8988T (cell line): ENCODE measurements at regions not wholly inside any gene's neighbourhood (a gene's known extent, or its start where the extent isn't known, plus 50 kb on each side); places are given as distances from the start of the nearest gene placed in this dataset.
"Not testable (repeated sequence)": the region's sequence is repeated elsewhere in the genome, so short reads cannot be mapped to it uniquely, and the experiment has no call there.

Experiments
- DNase-seq: peaks from one replicate; pipeline ENCODE4 v3.0.0; 2011

DNA sequence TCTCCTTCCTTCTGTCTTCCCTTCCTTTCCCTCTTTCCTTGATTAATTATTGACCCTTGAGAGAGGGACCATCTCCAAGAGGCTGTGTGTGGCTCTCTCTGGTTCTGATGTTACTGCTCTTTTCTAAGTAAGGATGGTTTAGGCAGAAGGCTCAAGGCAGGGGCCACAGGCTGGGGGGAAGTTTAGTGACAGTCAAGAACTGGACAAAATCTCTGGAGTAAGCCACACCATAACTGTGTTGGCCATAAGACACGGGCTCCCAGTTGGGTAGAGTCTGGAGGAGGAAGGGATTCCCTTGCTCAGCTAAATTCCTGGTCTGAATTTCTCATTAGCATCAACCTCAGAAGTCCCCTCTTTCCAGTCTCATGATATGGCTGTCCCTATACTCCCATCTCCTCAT, 74.7 kb downstream of the BUD13 start:
- no peak for DNase-seq

DNA sequence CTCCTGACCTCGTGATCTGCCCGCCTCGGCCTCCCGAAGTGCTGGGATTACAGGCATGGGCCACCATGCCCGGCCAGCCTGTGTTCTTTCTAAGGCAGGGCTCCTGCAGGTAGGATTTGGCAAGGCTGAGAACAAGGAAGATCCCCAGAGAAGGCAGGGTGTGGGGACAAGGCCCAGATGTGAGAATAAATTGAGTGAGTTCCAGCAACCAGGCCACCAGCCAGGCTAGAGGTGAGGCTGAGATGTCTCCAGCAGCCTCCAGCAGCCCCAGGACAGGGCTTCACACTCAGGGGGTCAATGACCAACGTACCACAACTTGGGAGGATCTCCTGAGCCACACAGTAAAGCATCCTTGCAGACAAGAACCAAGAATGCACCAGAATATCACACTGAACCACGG, 75.1 kb downstream of the BUD13 start:
- no peak for DNase-seq

DNA sequence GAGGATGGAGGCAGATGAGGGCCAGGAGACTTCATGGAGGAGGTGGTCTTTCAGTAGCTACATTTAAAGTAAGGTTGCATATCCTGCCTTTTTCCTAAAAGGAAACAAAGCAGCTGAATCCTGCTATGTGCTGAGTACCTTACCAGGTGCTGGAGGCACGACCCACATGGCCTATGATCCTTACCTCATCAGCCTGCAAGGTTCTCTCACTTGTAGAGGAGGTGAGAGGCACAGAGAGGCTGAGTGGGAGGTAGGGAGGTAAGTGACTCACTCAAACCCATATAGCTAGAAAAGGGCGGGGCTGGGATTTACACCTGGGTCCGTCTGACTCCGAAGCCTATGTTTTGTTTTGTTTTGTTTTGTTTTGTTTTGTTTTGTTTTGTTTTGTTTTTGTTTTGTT, 75.8 kb downstream of the BUD13 start:
- DNase-seq = no peak

DNA sequence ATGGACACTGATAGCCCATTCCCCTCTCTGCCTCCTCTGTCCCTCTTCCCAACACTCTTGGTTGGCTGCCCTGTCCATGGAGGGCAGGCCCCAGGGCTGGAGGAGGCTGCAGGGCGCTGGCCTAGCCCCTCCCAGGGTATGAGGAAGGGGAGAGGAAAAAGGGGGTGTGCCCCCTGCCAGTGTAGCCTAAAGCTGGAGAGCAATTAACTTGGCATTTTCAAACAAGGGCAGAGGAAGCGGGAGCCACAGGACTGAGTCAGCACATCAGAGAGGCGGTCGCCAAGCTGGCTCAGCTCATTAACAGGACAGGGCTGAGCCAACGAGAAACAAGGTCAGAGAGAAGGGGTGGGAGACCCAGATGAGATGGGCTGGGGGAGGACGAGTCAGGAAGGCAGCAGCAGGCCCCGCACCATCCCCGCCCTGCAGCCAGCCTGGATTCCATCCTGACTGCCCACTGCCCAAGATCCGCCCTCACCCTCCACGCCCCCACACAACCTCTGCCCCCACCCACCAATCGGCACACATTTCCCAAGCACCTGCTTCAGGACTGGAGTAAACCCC, 76.3 kb downstream of the BUD13 start:
- DNase-seq = no peak

DNA sequence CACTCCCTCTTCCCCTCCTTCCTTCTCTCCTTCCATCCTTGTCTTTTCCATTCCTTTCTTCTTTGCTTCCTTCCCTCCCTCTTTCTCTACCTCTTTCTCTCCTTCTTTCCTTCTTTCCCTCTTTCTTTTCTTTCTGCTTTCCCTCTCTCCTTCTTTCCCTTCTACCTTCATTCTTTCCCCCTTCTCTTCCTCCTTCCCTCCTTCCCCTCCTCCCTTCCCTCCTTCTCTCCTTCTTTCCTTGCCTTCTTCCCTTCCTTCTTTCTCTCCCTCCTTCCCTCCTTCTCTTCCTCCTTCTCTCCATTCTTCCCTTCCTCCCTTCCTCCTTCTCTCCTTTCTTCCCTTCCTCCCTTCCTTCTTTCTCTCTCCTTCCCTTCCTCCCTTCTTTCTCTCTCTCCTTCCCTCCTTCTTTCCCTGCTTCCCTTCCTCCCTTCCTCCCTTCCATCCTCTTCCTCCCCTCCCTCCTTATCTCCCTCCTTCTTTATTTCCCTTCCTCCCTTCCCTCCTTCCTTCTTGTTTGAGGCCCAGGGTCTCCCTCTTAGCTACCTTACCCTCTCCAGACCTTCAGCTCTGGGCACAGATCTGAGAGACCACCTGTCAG, 77.0 kb downstream of the BUD13 start:
- DNase-seq = no peak

DNA sequence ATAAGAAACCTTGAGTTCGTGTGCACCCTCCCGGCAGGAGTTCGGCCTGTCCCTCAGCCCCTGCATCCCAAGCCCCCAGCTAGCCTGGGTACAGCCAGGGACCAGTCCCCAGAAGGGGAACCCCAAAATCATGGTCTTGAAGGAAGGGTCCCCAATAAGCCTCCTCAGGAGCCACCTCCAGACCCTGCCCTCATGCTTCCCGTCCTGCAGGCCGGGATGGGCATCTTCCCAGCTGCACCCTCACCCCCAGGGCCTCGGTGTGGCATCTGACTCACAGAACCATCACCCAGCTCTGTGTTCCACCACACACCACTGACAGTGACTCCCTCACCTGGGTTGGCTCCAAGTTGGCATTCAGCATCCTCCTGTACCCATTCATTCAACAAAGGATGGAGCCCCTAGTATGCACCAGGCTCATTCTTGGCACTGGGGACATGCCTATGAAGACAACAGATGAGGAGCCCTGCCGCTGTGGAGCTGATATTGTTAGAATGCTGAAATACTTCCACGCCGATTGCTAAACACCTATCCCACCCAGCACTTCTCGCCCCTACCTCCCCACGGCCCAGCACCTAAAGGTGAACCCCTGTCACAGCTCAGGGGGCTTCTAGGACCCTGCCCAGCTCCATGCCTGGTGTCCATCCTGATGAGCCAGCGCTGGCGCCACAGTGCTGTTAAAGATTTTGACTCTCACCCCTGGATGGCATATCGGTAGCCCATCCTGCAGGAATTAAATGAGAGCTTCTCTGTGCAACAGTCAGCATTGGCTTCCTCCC, 77.8 kb downstream of the BUD13 start:
- no peak for DNase-seq

DNA sequence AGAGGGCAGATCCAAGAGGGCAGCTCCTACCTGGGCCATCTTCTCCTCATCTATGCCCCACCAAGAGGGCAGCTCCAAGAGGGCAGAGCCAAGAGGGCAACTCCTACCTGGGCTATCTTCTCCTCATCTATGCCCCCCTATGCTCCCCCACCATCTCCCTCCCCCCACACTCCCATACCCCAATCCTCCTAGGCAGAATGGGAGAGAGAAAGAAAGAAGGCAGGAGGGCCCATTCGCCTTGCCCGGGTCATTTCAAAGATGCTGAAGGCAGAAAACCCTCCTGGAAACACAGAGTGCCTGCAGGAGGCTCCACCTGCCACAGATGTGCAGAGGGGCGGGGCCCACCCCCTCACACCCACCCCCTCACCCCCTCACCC, 78.5 kb downstream of the BUD13 start:
- DNase-seq = no peak

DNA sequence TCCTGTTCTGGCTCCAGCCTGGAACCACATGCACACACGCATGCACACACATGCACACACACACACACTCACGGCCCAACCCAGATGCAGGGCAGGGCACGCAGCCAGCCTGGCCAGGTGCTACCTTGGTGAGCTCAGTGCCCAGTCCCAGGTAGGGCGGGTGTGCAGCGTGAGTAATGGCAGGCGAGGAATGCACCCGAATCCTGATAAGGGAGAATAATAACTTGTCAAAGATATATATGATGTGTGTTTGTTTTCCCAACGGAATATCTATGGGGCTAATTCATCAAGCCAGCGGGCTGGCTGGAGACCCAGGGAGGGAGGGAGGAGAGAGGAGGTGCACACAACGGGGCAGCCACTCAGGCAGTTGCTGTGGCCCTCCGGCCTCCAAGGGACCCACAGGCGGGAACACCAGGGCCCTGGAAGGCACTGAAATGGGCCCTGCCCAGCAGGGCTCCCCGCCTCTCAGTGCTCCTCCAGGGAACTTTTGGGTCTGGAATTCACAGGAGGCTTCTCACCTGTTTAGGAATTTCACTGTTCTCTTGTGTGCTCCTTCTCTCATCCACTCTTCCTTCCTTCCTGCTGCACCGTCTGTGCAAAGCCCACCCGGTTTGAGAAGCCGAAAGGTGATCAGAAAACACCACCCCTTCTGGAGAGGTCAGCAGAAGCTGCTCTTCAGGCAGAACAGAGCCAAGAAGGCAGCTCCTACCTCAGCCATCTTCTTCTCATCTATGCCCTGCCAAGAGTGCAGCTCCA, 79.0 kb downstream of the BUD13 start:
- DNase-seq = no peak

DNA sequence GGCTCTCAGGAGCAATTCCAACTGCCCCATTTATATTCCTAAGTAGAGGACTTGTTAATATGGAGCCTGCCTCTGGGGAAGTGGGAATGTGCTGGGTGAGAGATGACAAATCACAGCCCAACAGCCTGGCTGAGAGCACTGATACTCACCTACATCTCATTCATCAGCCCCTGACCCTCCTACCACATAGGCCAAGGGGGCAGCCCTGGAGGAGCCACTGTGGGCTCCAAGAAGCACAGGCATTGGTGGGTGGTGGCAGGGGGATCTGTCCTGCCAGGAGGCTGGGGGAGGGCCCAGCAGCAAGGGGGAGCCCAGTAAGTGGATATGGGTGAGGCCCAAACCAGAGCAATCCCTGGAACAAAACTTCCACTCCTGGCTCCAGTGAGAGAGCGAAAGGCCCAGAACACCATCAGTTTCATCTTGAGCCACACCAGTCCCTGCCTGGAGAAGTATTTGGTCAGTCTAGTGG, 79.7 kb downstream of the BUD13 start:
- no peak for DNase-seq

DNA sequence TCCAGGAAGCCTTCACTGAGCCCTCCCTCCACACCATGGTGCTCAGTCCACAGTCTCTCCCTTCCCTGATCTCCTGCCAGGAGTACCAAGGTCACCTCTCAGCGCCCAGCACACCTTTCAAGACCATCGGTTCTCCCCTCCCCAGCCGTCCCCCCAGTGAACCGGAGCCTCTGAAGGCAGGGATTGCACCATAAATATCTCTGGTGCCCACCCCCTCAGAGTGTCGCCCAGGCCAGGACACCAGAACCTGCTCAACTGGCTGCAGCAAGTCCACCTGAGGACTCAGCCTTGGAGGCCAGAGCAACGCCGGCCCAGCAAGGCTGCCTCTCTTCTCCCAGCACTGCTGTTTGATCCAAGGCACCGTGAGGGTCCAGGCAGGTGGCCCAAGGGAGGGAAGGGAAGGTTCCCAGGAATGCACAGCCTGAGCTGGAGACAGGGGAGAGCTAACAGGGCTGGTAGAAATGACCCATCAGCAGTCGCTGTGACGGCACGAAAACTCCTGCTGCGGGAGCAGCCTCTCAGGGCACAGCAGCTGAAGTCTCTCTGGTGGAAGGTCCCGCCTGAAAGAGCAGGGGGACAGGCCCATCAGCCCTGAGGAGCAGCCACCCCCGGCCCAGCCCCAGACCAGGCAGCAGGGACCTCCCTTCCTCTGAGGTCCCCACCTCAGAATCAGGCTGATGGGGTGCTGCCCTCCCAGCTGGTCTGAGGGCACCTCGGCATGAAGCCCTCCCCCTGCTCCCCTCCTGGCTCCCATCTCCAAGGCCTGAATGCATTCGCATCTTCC, 80.3 kb downstream of the BUD13 start:
- no peak for DNase-seq

DNA sequence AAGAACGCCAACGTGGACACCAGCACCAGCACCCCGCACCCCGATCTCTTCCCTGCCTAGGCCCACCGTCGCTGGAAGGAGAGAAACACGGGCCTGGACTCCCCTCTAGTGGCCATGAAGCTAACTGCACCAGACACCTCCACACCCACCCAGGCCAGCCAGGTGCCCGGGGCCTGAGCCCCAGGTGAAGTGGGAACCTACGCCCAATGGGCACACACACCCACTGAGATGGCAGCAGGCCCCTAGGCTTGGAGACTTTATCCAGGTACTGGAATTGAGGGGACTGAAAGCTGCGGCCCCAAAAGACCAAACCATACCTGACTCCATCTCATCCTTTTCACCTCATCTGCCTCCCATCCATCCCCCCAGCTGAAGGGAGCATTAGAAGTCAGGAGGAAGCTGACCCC, 81.0 kb downstream of the BUD13 start:
- peak; percentile 84 for DNase-seq

DNA sequence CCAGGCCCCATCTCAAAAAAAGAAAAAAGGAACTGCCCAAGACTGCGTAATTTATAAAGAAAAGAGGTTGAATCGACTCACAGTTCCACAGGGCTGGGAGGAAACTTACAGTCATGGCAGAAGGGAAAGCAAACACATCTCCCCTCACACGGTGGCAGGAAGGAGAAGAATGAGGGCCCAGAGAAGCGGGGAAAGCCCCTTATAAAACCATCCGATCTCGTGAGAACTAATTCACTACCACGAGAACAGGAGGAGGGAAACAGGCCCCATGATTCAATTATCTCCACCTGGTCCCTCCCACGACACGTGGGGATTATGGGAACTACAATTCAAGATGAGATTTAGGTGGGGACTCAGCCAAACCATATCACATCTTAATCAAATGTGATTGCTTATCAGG, 82.2 kb downstream of the BUD13 start:
- DNase-seq = no peak

DNA sequence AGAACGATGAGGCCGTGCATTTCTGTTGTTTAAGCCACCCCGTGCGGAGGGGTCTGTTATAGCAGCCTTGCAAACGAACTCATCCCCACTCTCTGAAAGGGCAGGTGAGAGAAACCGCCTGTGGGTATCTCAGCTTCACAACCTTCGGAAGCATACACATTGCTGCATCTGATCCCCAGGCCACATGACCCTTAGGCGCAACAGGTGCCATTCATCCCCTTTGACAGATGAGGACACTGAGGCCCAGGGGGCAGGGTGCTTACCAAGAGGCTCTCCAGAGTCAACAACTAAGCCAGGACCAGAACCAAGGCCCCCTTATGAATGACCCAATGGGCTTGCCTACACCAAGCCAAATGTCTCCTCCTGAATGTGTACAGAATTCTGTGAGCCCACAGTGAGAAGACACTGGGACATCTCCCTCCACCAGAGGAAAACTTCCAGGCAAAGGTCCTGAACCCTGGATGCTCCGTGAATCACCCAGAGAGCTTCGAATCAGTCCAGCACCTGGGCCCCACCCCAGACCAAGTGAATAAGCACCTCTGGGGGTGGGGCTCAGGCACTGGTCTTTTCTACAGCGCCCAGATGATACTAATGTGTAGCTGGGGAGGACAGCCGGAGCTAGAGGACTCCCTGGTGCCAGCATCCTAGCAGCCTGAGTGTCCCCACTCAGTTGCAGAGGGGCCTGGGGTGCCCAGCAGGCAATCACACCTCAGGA, 83.2 kb downstream of the BUD13 start:
- DNase-seq = no peak

DNA sequence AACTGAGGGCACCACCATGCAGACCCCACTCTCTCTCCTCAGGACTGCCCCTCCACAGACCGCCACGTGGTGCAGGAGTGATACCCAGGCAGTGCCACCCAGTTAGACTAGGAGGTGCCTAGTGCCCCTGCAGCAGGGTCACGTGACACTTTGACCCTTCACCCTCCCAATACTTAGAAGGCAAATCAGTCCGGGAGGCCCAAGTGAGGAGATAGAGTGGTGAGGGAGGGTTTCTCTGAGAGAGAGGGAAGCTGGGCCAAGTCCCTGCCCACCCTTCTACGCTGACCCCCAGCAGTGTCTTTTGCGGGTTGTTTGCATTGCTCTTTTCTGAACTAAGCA, 84.6 kb downstream of the BUD13 start:
- DNase-seq = no peak

DNA sequence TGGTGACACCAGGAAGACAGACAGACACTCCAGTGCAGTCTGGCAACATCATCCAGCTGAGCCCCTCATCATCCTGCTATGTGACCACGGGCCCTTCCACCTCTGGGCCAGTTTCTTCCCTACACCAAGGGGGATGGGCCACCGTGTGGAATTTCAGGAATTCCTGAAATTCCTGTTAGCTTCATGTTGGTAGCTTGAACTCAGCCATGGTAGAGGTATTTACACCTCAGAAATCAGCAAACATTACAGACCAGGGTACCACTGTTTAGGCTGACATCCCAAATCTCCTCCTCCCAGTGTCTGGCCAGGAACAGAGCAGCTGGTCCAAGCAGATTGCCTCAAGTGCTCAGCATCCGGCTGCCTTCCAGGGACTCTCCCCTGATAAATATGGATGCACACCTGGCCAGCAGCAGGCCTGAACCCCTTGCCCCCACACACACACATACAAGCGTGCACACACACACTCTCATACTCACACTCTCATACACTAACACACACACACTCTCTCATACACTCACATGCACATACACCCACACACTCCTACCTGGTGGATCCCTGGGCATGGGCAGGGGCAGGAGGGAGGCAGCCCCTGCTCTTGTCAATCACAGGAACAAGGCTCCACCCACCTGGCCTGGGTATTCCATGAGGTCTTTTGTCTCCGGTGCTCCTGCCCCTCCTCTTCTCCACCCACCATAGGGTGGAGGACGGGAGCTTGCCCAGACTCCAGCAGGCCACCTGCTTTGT, 85.2 kb downstream of the BUD13 start:
- no peak for DNase-seq

DNA sequence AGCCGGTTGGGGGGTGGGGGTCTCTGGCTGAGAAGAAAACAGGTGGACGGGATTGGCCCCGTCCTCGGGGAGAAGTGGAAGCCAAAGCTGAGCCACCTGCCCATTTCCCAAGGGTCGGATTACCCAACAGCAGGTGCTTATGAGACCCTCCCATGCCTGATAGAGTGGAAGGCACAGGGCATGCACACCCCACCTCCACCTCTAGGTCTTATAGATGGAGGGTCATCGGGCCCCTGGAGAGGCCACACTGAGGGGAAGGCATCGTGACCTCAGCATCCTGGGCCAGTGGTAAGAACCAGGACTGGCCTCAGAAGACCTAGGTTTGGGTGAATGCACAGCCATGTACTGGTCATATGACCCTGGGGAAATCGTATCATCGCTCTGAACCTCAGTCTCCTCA, 85.9 kb downstream of the BUD13 start:
- no peak for DNase-seq

DNA sequence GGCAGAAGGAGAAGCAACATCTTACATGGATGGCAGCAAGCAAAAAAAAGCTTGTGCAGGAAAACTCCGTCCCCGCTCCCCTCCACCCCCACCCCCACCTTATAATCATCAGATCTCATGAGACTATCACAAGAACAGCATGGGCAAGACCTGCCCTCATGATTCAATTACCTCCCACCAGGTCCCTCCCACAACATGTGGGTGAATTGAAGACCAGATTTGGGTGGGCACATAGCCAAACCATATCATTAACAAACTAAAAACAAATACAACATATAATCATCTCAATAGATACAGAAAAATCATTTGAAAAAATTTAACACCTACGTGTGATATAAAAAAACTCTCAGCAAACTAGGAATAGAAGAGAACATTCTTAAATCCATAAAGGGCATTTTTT, 88.8 kb downstream of the BUD13 start:
- DNase-seq = no peak

DNA sequence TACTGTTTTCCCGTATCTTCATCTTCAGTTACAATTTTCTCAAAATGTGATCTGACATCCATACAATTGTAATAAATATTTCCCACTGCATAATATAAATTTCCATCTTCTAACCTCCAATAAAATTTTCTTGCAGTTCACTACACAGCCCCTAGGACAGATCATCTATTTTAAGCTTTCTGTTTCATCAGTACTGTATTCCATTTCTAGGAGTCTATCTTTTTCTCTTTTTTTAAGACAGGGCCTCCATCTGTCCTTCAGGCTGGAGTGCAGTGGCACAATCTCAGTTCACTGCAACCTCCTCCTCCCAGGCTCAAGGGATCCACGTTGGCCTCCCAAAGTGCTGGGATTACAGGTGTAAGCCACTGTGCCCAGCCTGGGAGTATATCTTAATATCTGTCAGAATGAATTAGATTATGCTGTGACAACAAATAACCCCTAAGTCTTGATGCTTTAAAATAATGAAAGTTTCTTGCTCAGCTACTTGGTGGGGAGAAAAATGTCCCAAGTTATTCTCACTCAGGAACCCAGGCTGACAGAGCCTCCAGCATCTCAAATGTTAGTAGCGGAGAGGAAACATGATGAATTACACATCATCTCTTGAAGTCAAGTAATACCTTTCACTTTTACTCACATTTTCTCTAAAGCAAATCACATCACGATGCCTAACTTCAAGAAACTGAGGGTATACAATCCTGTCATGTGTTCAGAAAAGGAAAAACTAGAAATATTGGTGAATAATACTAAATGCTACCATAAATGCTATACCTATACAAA, 92.2 kb downstream of the BUD13 start:
- DNase-seq = no peak

DNA sequence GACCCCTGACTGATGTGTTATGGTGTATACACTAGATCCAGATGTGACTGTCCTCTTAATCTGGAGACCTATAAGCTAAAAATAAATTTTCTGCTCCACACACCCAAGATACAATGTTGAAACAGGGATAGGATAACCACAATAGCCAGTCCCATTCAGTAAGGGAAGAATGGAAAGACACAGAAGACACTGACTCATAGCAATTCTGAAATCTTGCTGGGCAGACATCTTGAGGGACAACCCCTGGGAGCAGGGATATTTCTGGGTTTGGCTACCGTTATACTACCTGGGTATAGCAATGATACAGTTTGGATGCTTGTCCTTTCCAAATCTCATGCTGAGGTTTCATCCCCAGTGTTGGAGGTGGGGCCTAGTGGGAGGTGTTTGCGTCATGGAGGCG, 93.9 kb downstream of the BUD13 start:
- DNase-seq = no peak

DNA sequence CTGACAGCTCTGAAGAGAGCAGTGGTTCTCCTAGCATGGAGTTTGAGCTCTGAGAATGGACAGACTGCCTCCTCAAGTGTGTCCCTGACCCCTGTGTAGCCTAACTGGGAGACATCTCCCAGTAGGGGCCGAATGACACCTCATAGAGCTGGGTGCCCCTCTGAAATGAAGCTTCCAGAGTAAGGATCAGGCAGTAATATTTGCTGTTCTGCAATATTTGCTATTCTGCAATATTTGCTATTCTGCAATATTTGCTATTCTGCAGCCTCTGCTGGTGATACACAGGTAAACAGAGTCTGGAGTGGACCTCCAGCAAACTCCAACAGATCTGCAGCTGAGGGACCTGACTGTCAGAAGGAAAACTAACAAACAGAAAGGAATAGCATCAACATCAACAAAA, 105.5 kb downstream of the BUD13 start:
- DNase-seq = not testable (repeated sequence)
